ENCODE measurements at regions not wholly inside any gene's neighbourhood (a gene's known extent, or its start where the extent isn't known, plus 50 kb on each side); places are given as distances from the start of the nearest gene placed in this dataset.

- Histone ChIP-seq H3K4me1 (ENCODE audit: control insufficient read depth, insufficient read depth, low read length) (no peaks in the 10 kb centered on the region), H3K36me3 (ENCODE audit: control insufficient read depth, insufficient read depth, low read length) (no peaks in the 10 kb centered on the region), H3K9ac (ENCODE audit: low read depth, low read length) (peak overlapping the region; percentile 13), H3K27me3 (ENCODE audit: control insufficient read depth, insufficient read depth, low read length) (peaks cover 6% of the 10 kb centered on the region), H3K4me3 (ENCODE audit: low read depth, low read length) (peak overlapping the region; percentile 47), H3K9me3 (ENCODE audit: control insufficient read depth, insufficient read depth, low read length) (no peaks in the 10 kb centered on the region)
Measured at GRCh38 chr4:116925900-116926457, 159.4 kb downstream of the TRAM1L1 start.

- H3K36me3 ChIP-seq (ENCODE audit: control insufficient read depth, insufficient read depth, low read length) = no peaks in the 10 kb centered on the region
- H3K9me3 ChIP-seq (ENCODE audit: control insufficient read depth, insufficient read depth, low read length) = no peaks in the 10 kb centered on the region
- no peak overlapping the region for H3K4me3 ChIP-seq (ENCODE audit: low read depth, low read length)
- H3K27me3 ChIP-seq (ENCODE audit: control insufficient read depth, insufficient read depth, low read length) = peaks cover 6% of the 10 kb centered on the region
- no peaks in the 10 kb centered on the region for H3K4me1 ChIP-seq (ENCODE audit: control insufficient read depth, insufficient read depth, low read length)
- H3K9ac ChIP-seq (ENCODE audit: low read depth, low read length) = no peak overlapping the region
Measured at GRCh38 chr4:116923389-116923788, 162.0 kb downstream of the TRAM1L1 start.

GRCh38 chr4:116913451-116913850 is 171.9 kb downstream of the TRAM1L1 start:
- H3K9ac ChIP-seq (ENCODE audit: low read depth, low read length) = no peak overlapping the region
- no peaks in the 10 kb centered on the region for H3K9me3 ChIP-seq (ENCODE audit: control insufficient read depth, insufficient read depth, low read length)
- H3K36me3 ChIP-seq (ENCODE audit: control insufficient read depth, insufficient read depth, low read length) = no peaks in the 10 kb centered on the region
- H3K27me3 ChIP-seq (ENCODE audit: control insufficient read depth, insufficient read depth, low read length) = no peaks in the 10 kb centered on the region
- no peaks in the 10 kb centered on the region for H3K4me1 ChIP-seq (ENCODE audit: control insufficient read depth, insufficient read depth, low read length)
- no peak overlapping the region for H3K4me3 ChIP-seq (ENCODE audit: low read depth, low read length)

GRCh38 chr4:116906758-116907157 is 178.6 kb downstream of the TRAM1L1 start:
- Histone ChIP-seq H3K36me3 (ENCODE audit: control insufficient read depth, insufficient read depth, low read length) (no peaks in the 10 kb centered on the region), H3K27me3 (ENCODE audit: control insufficient read depth, insufficient read depth, low read length) (no peaks in the 10 kb centered on the region), H3K4me1 (ENCODE audit: control insufficient read depth, insufficient read depth, low read length) (no peaks in the 10 kb centered on the region), H3K4me3 (ENCODE audit: low read depth, low read length) (no peak overlapping the region), H3K9ac (ENCODE audit: low read depth, low read length) (no peak overlapping the region), H3K9me3 (ENCODE audit: control insufficient read depth, insufficient read depth, low read length) (no peaks in the 10 kb centered on the region)

GRCh38 chr4:116899561-116899960 is 185.8 kb downstream of the TRAM1L1 start:
- H3K4me3 ChIP-seq (ENCODE audit: low read depth, low read length) = no peak overlapping the region
- no peaks in the 10 kb centered on the region for H3K9me3 ChIP-seq (ENCODE audit: control insufficient read depth, insufficient read depth, low read length)
- no peaks in the 10 kb centered on the region for H3K27me3 ChIP-seq (ENCODE audit: control insufficient read depth, insufficient read depth, low read length)
- no peaks in the 10 kb centered on the region for H3K4me1 ChIP-seq (ENCODE audit: control insufficient read depth, insufficient read depth, low read length)
- no peaks in the 10 kb centered on the region for H3K36me3 ChIP-seq (ENCODE audit: control insufficient read depth, insufficient read depth, low read length)
- no peak overlapping the region for H3K9ac ChIP-seq (ENCODE audit: low read depth, low read length)

- Histone ChIP-seq H3K4me1 (ENCODE audit: control insufficient read depth, insufficient read depth, low read length) (no peaks in the 10 kb centered on the region), H3K4me3 (ENCODE audit: low read depth, low read length) (no peak overlapping the region), H3K27me3 (ENCODE audit: control insufficient read depth, insufficient read depth, low read length) (no peaks in the 10 kb centered on the region), H3K9ac (ENCODE audit: low read depth, low read length) (no peak overlapping the region), H3K36me3 (ENCODE audit: control insufficient read depth, insufficient read depth, low read length) (no peaks in the 10 kb centered on the region), H3K9me3 (ENCODE audit: control insufficient read depth, insufficient read depth, low read length) (no peaks in the 10 kb centered on the region)
Measured at GRCh38 chr4:116885579-116885978, 199.8 kb downstream of the TRAM1L1 start.

GRCh38 chr4:116882503-116882902 is 202.9 kb downstream of the TRAM1L1 start:
- no peaks in the 10 kb centered on the region for H3K4me1 ChIP-seq (ENCODE audit: control insufficient read depth, insufficient read depth, low read length)
- no peak overlapping the region for H3K4me3 ChIP-seq (ENCODE audit: low read depth, low read length)
- no peaks in the 10 kb centered on the region for H3K36me3 ChIP-seq (ENCODE audit: control insufficient read depth, insufficient read depth, low read length)

GRCh38 chr4:116881077-116881476 is 204.3 kb downstream of the TRAM1L1 start:
- Histone ChIP-seq H3K4me3 (ENCODE audit: low read depth, low read length) (no peak overlapping the region), H3K27me3 (ENCODE audit: control insufficient read depth, insufficient read depth, low read length) (no peaks in the 10 kb centered on the region), H3K4me1 (ENCODE audit: control insufficient read depth, insufficient read depth, low read length) (no peaks in the 10 kb centered on the region), H3K36me3 (ENCODE audit: control insufficient read depth, insufficient read depth, low read length) (no peaks in the 10 kb centered on the region), H3K9ac (ENCODE audit: low read depth, low read length) (no peak overlapping the region), H3K9me3 (ENCODE audit: control insufficient read depth, insufficient read depth, low read length) (no peaks in the 10 kb centered on the region)

More at GRCh38 chr4:116882503-116882902, 202.9 kb downstream of the TRAM1L1 start:
- Histone ChIP-seq H3K9ac (ENCODE audit: low read depth, low read length) (no peak overlapping the region), H3K9me3 (ENCODE audit: control insufficient read depth, insufficient read depth, low read length) (no peaks in the 10 kb centered on the region), H3K27me3 (ENCODE audit: control insufficient read depth, insufficient read depth, low read length) (no peaks in the 10 kb centered on the region)

GRCh38 chr4:116880625-116881024 is 204.8 kb downstream of the TRAM1L1 start:
- Histone ChIP-seq H3K4me3 (ENCODE audit: low read depth, low read length) (no peak overlapping the region), H3K27me3 (ENCODE audit: control insufficient read depth, insufficient read depth, low read length) (no peaks in the 10 kb centered on the region), H3K36me3 (ENCODE audit: control insufficient read depth, insufficient read depth, low read length) (no peaks in the 10 kb centered on the region), H3K4me1 (ENCODE audit: control insufficient read depth, insufficient read depth, low read length) (no peaks in the 10 kb centered on the region), H3K9me3 (ENCODE audit: control insufficient read depth, insufficient read depth, low read length) (no peaks in the 10 kb centered on the region), H3K9ac (ENCODE audit: low read depth, low read length) (no peak overlapping the region)

GRCh38 chr4:116878280-116878679 is 207.1 kb downstream of the TRAM1L1 start:
- H3K4me1 ChIP-seq (ENCODE audit: control insufficient read depth, insufficient read depth, low read length) = no peaks in the 10 kb centered on the region
- no peaks in the 10 kb centered on the region for H3K9me3 ChIP-seq (ENCODE audit: control insufficient read depth, insufficient read depth, low read length)
- no peak overlapping the region for H3K9ac ChIP-seq (ENCODE audit: low read depth, low read length)
- H3K27me3 ChIP-seq (ENCODE audit: control insufficient read depth, insufficient read depth, low read length) = no peaks in the 10 kb centered on the region
- H3K36me3 ChIP-seq (ENCODE audit: control insufficient read depth, insufficient read depth, low read length) = no peaks in the 10 kb centered on the region
- no peak overlapping the region for H3K4me3 ChIP-seq (ENCODE audit: low read depth, low read length)

GRCh38 chr4:116877069-116877468 is 208.3 kb downstream of the TRAM1L1 start:
- H3K9me3 ChIP-seq (ENCODE audit: control insufficient read depth, insufficient read depth, low read length) = no peaks in the 10 kb centered on the region
- H3K9ac ChIP-seq (ENCODE audit: low read depth, low read length) = no peak overlapping the region
- H3K4me1 ChIP-seq (ENCODE audit: control insufficient read depth, insufficient read depth, low read length) = no peaks in the 10 kb centered on the region
- no peaks in the 10 kb centered on the region for H3K36me3 ChIP-seq (ENCODE audit: control insufficient read depth, insufficient read depth, low read length)
- H3K27me3 ChIP-seq (ENCODE audit: control insufficient read depth, insufficient read depth, low read length) = no peaks in the 10 kb centered on the region
- no peak overlapping the region for H3K4me3 ChIP-seq (ENCODE audit: low read depth, low read length)

GRCh38 chr4:116872941-116873340 is 212.4 kb downstream of the TRAM1L1 start:
- H3K36me3 ChIP-seq (ENCODE audit: control insufficient read depth, insufficient read depth, low read length) = no peaks in the 10 kb centered on the region
- no peaks in the 10 kb centered on the region for H3K27me3 ChIP-seq (ENCODE audit: control insufficient read depth, insufficient read depth, low read length)
- no peak overlapping the region for H3K4me3 ChIP-seq (ENCODE audit: low read depth, low read length)
- no peak overlapping the region for H3K9ac ChIP-seq (ENCODE audit: low read depth, low read length)
- H3K4me1 ChIP-seq (ENCODE audit: control insufficient read depth, insufficient read depth, low read length) = no peaks in the 10 kb centered on the region
- no peaks in the 10 kb centered on the region for H3K9me3 ChIP-seq (ENCODE audit: control insufficient read depth, insufficient read depth, low read length)

All from iPS-15b (cell line).